Stimulated activated CD8-positive, alpha-beta memory T cell treated with anti-CD3 and anti-CD28 coated beads, Interleukin-15, amount 100 ng/mL, for 1 hour (primary cell): ENCODE measurements at regions not wholly inside any gene's neighbourhood (a gene's known extent, or its start where the extent isn't known, plus 50 kb on each side); places are given as distances from the start of the nearest gene placed in this dataset.

Experiments
- DNase-seq: peaks from one replicate; pipeline ENCODE4 v3.0.0-alpha.2; 2020; ENCODE audit warnings: low read depth

DNA sequence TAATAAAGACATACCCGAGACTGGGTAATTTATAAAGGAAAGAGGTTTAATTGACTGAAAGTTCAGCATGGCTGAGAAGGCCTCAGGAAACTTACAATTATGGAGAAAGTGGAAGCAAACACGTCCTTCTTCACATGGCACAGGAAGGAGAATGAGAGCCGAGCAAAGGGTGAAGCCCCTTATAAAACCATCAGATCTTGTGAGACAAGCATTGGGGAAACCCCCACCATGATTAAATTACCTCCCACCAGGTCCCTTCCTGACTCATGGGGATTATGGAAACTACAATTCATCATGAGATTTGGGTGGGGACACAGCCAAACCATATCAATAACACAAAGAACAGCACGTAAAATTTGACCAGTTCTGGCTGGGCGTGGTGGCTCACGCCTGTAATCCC, 85.6 kb upstream of the ATF7IP start:
- DNase-seq = no peak

DNA sequence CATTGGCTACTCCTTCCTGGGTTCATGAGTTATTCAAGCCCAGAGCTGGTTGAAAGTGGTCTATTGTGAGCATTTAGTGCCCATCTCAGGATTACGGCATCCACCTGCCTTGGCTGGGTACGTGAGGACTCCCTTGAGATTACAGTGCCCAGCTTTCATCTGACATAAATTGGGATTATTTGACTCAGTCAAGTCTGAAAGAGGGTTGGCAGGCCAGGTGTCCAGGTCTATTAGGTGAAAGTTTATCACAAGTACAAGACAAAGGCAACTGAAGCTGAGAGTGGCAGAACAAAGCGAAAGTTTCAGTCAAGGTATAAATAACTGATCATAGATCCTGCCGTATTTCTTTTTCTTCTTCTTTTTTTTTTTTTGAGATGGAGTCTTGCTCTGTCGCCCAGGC, 84.6 kb upstream of the ATF7IP start:
- no peak for DNase-seq

DNA sequence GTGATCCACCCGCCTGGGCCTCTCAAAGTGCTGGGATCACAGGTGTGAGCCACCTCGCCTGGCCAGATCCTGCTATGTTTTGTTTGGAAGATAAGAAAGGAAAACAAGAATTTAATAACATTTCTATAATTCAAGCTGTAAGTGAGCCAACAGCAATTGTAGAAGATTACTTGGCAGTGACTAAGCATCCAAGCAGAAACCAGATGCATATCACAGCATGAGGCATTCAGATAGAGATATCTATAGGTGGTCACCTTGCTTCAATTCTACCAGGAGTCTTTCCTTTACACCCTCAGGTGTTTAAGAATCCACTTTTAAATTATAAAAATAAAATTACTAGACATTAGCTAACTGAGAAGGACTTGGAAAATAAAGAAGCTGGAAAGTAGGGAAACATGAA, 83.9 kb upstream of the ATF7IP start:
- no peak for DNase-seq

DNA sequence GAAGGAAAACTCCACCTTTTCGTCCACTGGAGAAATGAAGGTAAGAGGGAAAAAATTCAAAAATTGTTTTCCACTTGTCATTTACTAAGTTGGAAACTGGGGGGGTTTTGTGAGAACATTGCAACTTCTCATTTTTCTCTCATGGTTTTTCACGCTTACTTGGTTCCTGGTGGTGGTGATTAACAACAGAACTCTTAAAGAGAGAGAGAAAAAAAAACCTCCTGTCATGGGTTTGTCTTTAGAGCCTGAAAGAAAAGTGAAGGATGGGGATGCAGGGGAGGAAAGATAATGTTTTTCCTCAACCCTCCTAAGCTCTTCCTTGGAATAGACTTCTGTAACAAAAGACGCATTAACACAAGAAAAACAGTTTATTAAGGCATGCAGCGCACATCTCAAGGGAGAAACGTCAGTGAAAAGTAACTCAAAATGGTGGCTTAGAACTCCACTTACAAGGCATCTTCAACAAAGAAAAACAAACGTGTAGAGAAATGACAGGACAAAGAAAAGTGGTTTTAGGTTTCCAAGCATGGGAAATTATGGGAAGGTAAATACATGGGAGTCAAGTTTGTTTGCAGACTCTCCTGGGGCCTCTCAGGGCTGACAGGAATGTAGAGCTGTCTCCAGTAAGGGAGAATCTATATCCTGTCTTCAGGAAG, 81.9 kb upstream of the ATF7IP start:
- no peak for DNase-seq

DNA sequence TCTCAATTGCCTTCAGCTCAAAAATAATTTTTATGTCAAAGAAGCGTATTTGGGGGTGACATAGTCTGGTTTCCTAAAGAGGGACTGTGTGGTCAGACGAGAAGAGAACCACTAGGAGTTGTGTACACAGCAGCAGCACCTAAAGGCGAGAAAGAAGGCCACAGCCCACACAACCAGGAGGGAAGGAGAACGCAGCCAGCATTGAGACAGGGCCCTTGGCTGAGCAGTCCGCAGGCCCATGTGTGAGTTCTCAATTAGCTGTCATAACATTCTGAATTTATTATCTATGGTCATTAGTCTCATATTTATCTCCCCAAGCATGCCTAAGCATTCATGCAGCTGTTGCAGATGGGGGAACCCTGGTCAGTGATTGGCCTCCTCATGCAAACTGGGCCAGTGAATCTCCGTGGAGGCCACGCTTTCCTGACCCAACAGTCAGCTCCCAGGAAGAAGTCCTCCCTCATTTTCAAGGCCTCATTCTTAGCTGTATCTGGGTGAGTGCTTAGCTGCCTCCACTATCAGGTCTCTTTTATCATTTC, 81.2 kb upstream of the ATF7IP start:
- no peak for DNase-seq

DNA sequence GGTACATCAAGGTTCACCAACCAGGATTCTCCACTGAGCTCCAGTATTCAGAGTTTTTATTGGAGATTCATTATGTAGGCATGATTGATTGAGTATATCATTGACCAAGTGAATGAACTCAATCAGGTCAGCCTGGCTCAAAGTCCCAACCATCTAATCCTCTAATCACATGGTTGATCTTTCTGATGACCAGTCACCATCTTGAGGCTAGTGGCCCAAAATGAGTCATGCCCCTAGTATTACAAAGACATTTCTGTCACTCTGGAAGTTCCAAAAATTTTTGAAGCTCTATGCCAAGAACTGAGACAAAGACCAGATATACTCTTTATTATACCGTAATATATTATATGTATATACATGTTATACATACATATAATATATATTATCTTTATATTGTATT, 75.9 kb upstream of the ATF7IP start:
- no peak for DNase-seq

DNA sequence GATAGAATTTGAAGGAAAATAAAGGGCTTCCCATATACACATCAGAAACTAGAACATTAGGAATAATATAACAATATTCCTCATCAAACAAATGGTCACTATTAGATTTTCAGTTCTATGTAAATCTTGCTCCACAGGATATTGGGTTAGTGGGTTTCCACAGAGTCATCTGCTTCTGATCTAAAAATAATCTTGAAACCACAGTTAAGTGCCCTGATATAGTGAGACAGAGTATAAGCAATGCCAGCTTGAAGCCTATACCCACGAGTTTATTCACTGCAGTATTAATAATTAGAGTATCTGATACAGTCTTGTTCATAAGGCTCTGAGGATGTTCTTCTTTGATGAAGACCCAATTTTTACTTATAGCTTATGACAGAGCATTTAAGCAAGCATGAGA, 74.5 kb upstream of the ATF7IP start:
- no peak for DNase-seq

DNA sequence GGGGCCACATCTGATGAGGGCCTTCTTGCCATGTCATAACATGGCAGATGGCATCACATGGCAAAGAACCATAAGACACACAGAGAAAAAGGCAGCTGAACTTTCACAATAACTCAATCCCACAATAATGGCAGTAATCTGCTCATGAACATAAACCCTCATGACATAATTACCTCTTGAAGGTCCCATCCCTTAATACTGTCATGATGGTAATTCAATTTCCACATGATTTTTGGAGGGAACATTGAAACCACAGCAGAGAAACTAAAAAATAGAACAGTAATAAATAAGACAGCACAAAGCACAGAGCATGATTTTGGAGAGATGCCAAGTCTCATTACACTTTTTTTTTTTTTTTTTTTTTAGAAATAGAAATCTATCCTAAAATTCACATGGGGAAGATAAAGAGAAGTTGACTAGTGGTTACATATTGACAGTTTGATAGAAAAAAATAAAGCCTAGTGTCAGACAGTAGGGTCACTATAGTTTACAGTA, 61.8 kb upstream of the ATF7IP start:
- DNase-seq = no peak

DNA sequence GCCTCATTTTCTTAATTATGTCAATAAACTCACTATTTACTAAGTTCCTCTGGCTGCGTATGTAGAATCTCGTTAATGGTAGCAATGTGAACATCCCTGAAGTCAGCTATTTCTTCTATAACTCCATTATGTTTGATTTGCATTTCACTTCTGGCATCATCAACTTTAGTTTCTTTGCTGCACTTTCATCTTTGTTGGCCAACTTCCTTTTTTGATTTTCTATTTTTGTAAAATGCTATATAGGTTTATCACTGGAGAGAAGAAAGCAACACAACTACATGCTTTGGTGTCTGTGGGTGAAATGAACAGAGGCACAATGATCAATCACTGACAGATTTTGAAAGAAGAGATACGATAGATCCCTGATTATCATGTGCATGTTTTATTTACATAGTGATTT, 58.5 kb upstream of the ATF7IP start:
- no peak for DNase-seq

DNA sequence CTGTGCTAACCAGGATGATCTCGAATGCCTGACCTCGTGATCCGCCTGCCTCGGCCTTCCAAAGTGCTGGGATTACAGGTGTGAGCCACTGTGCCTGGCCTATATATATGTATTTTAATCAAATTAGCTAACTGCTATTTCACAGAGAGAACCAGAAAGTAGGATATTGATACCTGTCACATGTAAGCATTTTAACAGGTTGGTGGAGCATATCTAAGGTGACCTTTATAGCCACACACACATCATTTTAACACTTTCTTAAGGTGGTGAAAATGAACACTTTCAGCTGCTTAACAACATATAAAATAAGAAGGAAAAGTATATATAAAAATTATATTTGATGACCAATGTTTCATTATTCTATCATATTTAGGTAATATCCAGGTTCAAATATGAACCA, 57.0 kb upstream of the ATF7IP start:
- DNase-seq = no peak

DNA sequence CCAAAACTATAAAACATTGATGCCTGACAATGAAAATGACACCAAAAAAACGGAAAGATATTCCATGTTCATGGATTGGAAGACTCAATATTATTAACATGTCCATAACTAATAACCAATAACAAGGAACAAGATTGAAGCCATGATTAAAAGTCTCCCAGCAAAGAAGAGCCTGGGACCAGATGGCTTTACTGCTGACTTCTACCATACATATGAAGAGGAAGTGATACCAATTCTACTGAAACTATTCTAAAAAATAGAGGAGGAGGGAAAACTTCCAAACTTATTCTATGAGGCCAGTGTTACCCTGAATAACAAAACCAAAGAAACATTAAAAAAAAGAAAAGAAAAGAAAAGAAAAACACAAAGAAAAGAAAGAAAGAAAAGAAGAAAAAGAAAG, 54.6 kb upstream of the ATF7IP start:
- DNase-seq = no peak

DNA sequence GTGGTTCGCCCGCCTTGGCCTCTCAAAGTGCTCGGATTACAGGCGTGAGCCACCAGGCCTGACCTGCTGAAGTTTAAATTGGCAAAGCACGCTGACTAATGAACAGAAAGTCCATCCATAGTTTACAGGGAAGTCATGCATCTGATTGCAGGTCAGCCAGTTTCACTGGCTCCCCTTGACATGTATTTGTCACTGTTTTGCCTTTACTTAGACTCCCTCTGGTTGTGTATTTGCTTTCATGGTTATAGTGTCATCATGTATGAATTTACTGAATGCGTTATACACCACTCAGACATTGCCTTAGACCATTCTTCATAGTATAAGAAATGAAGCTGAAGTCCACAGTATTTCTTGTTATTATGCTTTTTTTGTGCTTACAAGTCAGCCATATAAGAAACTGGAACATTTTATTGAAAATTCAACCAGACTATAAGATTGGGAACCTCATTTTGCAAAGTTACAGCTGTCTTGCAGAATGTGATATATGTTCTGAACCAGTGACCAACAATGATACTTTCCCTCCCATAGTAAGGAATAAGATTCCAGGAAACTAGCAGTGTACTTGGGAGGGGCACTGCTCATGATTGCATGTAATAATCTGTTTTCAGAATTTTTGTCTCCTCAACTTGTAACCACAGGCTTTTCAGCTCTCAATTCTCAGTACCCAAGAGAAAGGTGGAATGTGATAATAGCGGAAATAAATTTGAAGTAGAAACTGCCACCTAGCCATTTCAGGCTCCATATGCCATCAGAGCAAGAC, 51.9 kb upstream of the ATF7IP start:
- no peak for DNase-seq

DNA sequence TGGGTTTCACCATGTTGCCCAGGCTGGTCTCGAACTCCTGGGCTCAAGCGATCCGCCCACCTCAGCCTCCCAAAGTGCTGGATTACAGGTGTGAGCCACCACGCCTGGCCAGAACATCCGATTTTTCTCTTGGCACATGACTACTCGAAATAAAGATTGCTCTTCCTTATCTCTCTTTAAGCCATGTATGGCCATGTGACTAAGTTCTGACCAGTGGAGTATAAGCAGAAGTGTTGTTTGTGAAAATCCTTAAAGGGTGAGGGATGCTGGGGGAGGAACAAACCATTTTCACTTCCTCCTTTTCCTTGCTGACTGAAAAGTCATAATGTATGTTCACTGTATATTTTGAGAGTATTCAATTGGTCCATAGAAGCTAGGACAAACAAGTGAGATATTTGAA, 50.7 kb upstream of the ATF7IP start:
- DNase-seq = no peak

DNA sequence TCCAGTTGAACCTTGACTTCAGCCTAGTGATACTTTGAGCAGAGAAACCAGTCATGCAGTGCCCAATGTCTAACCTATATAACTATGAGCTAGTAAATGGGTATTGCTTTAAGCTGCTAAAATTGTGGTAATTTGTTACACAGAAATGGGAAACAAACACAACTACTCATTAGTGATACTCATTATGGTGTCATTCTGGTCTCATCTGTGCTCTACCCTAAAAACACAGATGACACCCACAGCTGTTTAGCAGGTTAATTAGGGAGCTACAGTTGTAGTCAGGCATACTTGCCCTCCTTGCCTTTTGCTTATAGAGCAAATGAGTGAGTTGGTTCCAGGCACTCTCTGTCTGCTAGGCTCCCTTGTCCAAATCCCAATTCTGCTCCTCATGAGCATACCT, 50.0 kb upstream of the ATF7IP start:
- DNase-seq = no peak
